Neural progenitor cell (in vitro differentiated cells): ENCODE measurements at regions not wholly inside any gene's neighbourhood (a gene's known extent, or its start where the extent isn't known, plus 50 kb on each side); places are given as distances from the start of the nearest gene placed in this dataset.

Experiments used
- DNase-seq: peaks from one replicate; pipeline ENCODE4 v3.0.0-alpha.2; 2016; ENCODE audit warnings: low spot score
- H2AFZ ChIP-seq: fragments of 200-600 bp; sonication (generic); replicated peaks from 2 replicates; pipeline ENCODE4 v1.6.1; 2016; ENCODE audit warnings: antibody characterized with exemption
- H3F3A ChIP-seq: fragments of 200-600 bp; sonication (generic); 2 replicates; pipeline ENCODE4 v1.6.1; 2016; ENCODE audit warnings: antibody characterized with exemption, low read depth
- H3K27ac ChIP-seq: fragments of 200-600 bp; sonication (generic); 2 replicates; pipeline ENCODE4 v1.5.1; 2016; ENCODE audit warnings: mild to moderate bottlenecking
- H3K27me3 ChIP-seq: fragments of 200-600 bp; sonication (generic); 2 replicates; pipeline ENCODE4 v1.6.1; 2016; ENCODE audit warnings: mild to moderate bottlenecking, moderate library complexity
- H3K36me3 ChIP-seq: fragments of 200-600 bp; sonication (generic); 2 replicates; pipeline ENCODE4 v1.5.1; 2016
- H3K4me1 ChIP-seq: fragments of 200-600 bp; sonication (generic); 2 replicates; pipeline ENCODE4 v1.6.1; 2016; ENCODE audit warnings: mixed run types
- H3K4me2 ChIP-seq: fragments of 200-600 bp; sonication (generic); 2 replicates; pipeline ENCODE4 v1.6.1; 2016
- H3K4me3 ChIP-seq: fragments of 200-600 bp; sonication (generic); 2 replicates; pipeline ENCODE4 v1.5.1; 2016
- H3K79me2 ChIP-seq: fragments of 200-600 bp; sonication (generic); 2 replicates; pipeline ENCODE4 v1.6.1; 2016; ENCODE audit warnings: low read depth
- H3K9ac ChIP-seq: fragments of 200-600 bp; sonication (generic); 2 replicates; pipeline ENCODE4 v1.6.1; 2016
- H3K9me3 ChIP-seq: fragments of 200-600 bp; sonication (generic); 2 replicates; pipeline ENCODE4 v1.5.1; 2016; ENCODE audit warnings: low read depth
- H4K20me1 ChIP-seq: fragments of 200-600 bp; sonication (generic); 2 replicates; pipeline ENCODE4 v1.6.1; 2016; ENCODE audit warnings: low read depth
- H3K27ac Mint-ChIP-seq: 3 replicates; pipeline ENCODE4 v1.8.0; 2021; ENCODE audit warnings: mixed read lengths
- H3K27me3 Mint-ChIP-seq: 2 replicates; pipeline ENCODE4 v1.8.0; 2022; ENCODE audit warnings: low read depth, mild to moderate bottlenecking, inconsistent platforms, moderate library complexity, mixed read lengths; ENCODE audit not compliant: insufficient read depth
- H3K36me3 Mint-ChIP-seq: 3 replicates; pipeline ENCODE4 v1.8.0; 2021; ENCODE audit warnings: mixed read lengths
- H3K4me1 Mint-ChIP-seq: 3 replicates; pipeline ENCODE4 v1.8.0; 2021; ENCODE audit warnings: mixed read lengths
- H3K4me3 Mint-ChIP-seq: 3 replicates; pipeline ENCODE4 v1.8.0; 2021; ENCODE audit warnings: mild to moderate bottlenecking, moderate library complexity, mixed read lengths
- H3K9me3 Mint-ChIP-seq: 3 replicates; pipeline ENCODE4 v1.8.0; 2020; ENCODE audit warnings: mixed read lengths
- CTCF ChIP-seq: fragments of 200-600 bp; sonication (generic); IDR thresholded peaks from 2 replicates; pipeline ENCODE4 v1.5.1; 2017; ENCODE audit warnings: antibody characterized with exemption, mild to moderate bottlenecking
- EZH2 ChIP-seq: fragments of 200-600 bp; sonication (generic); IDR thresholded peaks from 2 replicates; pipeline ENCODE4 v1.6.1; 2017; ENCODE audit warnings: antibody characterized with exemption, mild to moderate bottlenecking, moderate library complexity
- EZH2phosphoT487 ChIP-seq: fragments of 200-600 bp; sonication (generic); IDR thresholded peaks from 2 replicates; pipeline ENCODE4 v1.6.1; 2017; ENCODE audit warnings: antibody characterized with exemption

- H3K36me3 ChIP-seq: no peaks in the 10 kb centered on the region
- no peaks in the 10 kb centered on the region for H3K79me2 ChIP-seq
- no peak overlapping the region for H3K4me3 ChIP-seq
- H3F3A ChIP-seq: no peaks in the 10 kb centered on the region
- H3K9me3 ChIP-seq: no peaks in the 10 kb centered on the region
- no peak overlapping the region for H3K27ac Mint-ChIP-seq
- H3K4me2 ChIP-seq: no peak overlapping the region
- no peak overlapping the region for H3K4me3 Mint-ChIP-seq
- TF ChIP-seq CTCF: no peak
- no peak for TF ChIP-seq EZH2phosphoT487
- TF ChIP-seq EZH2: no peak
- no peaks in the 10 kb centered on the region for H3K4me1 ChIP-seq
- H3K9ac ChIP-seq: no peak overlapping the region
- no peak overlapping the region for H3K27ac ChIP-seq
- no peaks in the 10 kb centered on the region for H3K27me3 ChIP-seq
- H3K4me1 Mint-ChIP-seq: no peaks in the 10 kb centered on the region
- no peak for DNase-seq
- H3K9me3 Mint-ChIP-seq: peaks cover 7% of the 10 kb centered on the region
- peaks cover 2% of the 10 kb centered on the region for H3K27me3 Mint-ChIP-seq
- H2AFZ ChIP-seq: no peak overlapping the region
- no peaks in the 10 kb centered on the region for H3K36me3 Mint-ChIP-seq
- H4K20me1 ChIP-seq: no peaks in the 10 kb centered on the region
Observed at GRCh38 chr2:77608510-77608909, 86.3 kb upstream of the LRRTM4 start.

DNA sequence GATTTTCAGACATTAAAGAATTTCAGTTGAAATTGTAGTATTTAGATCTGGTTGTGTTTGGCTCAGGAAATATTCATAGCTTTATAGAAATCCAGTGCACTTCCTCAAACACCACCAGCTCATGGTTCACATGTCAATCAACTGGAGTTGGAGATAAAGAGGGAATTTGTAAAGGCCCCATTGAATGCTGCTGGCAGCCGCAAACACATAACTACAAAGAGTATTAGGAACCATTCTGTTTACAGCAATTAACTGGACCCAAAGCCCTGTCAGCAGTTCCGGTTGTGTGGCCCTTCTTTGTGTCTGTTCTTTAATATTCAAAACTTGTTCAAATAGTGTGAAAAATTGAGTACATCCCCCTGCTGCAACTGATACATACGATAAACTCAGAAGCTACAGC lies 107.4 kb upstream of the LRRTM4 start:
- Histone ChIP-seq H3F3A (peaks cover 12% of the 10 kb centered on the region), H3K4me1 (peaks cover 24% of the 10 kb centered on the region), H3K27me3 (no peaks in the 10 kb centered on the region), H3K4me2 (peak overlapping the region; percentile 68), H4K20me1 (no peaks in the 10 kb centered on the region), H3K79me2 (no peaks in the 10 kb centered on the region), H3K9me3 (no peaks in the 10 kb centered on the region), H3K9ac (no peak overlapping the region), H3K27ac (no peak overlapping the region), H3K36me3 (no peaks in the 10 kb centered on the region), H3K4me3 (peak overlapping the region; percentile 14), H2AFZ (peak overlapping the region; percentile 18)
- Mint-ChIP-seq H3K4me3 (peak overlapping the region; percentile 38), H3K27ac (peak overlapping the region; percentile 85), H3K36me3 (peaks cover 3% of the 10 kb centered on the region), H3K9me3 (peaks cover 18% of the 10 kb centered on the region), H3K27me3 (no peaks in the 10 kb centered on the region), H3K4me1 (peaks cover 17% of the 10 kb centered on the region)
- TF ChIP-seq EZH2: no peak
- no peak for TF ChIP-seq EZH2phosphoT487
- TF ChIP-seq CTCF: no peak
- peak; percentile 63 for DNase-seq

DNA sequence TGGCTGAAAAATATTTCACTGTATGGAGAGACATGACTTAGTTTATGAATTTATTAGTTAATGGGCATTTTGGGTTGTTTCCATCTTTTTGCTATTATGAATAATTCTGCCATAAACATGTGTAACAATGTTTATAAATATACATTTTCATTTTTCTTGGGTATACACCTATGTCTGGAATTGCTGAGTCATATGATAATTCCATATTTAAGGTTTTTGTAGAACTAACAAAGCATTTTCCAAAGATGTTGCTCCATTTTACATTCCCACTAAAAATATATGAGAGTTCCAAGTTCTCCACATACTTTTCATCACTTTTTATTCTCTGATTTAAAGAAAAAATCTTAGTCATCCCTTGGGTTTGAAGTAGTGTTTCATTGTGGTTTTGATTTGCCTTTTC lies 108.8 kb upstream of the LRRTM4 start:
- no peaks in the 10 kb centered on the region for H4K20me1 ChIP-seq
- TF ChIP-seq EZH2phosphoT487 (no peak), EZH2 (no peak), CTCF (no peak)
- H3K27me3 ChIP-seq: no peaks in the 10 kb centered on the region
- DNase-seq: no peak
- peaks cover 12% of the 10 kb centered on the region for H3F3A ChIP-seq
- no peaks in the 10 kb centered on the region for H3K79me2 ChIP-seq
- no peak overlapping the region for H2AFZ ChIP-seq
- H3K9ac ChIP-seq: no peak overlapping the region
- no peak overlapping the region for H3K4me2 ChIP-seq
- Mint-ChIP-seq H3K27me3 (no peaks in the 10 kb centered on the region), H3K9me3 (peaks cover 21% of the 10 kb centered on the region), H3K27ac (no peak overlapping the region), H3K4me3 (no peak overlapping the region), H3K4me1 (peaks cover 17% of the 10 kb centered on the region), H3K36me3 (peaks cover 3% of the 10 kb centered on the region)
- H3K36me3 ChIP-seq: no peaks in the 10 kb centered on the region
- no peak overlapping the region for H3K4me3 ChIP-seq
- H3K9me3 ChIP-seq: no peaks in the 10 kb centered on the region
- peaks cover 24% of the 10 kb centered on the region for H3K4me1 ChIP-seq
- H3K27ac ChIP-seq: no peak overlapping the region

DNA sequence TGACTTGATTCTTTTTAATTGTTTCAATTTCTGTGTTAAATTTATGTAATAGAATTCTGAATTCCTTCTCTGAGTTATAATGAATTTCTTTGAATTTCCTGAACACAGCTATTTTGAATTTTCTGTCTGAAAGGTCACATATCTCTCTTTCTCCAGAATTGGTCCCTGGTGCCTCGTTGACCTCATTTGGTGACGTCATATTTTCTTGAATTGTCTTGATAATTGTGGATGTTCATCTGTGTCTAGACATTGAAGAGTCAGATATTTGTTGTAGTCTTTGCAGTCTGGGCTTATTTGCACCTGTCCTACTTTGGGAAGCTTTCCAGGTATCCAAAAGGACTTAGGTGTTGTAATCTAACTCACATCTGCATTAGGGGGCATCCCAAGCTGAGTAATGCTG lies 111.4 kb upstream of the LRRTM4 start:
- H2AFZ ChIP-seq: no peak overlapping the region
- peaks cover 22% of the 10 kb centered on the region for H3K4me1 ChIP-seq
- no peak for DNase-seq
- Mint-ChIP-seq H3K27me3 (no peaks in the 10 kb centered on the region), H3K36me3 (peaks cover 3% of the 10 kb centered on the region), H3K4me3 (no peak overlapping the region), H3K27ac (no peak overlapping the region), H3K4me1 (peaks cover 15% of the 10 kb centered on the region), H3K9me3 (peaks cover 21% of the 10 kb centered on the region)
- H3K36me3 ChIP-seq: no peaks in the 10 kb centered on the region
- peaks cover 12% of the 10 kb centered on the region for H3F3A ChIP-seq
- no peaks in the 10 kb centered on the region for H3K9me3 ChIP-seq
- no peak overlapping the region for H3K4me3 ChIP-seq
- no peaks in the 10 kb centered on the region for H3K27me3 ChIP-seq
- H3K79me2 ChIP-seq: no peaks in the 10 kb centered on the region
- H3K4me2 ChIP-seq: no peak overlapping the region
- no peak overlapping the region for H3K9ac ChIP-seq
- no peak for TF ChIP-seq CTCF
- TF ChIP-seq EZH2phosphoT487: no peak
- no peak for TF ChIP-seq EZH2
- H3K27ac ChIP-seq: no peak overlapping the region
- no peaks in the 10 kb centered on the region for H4K20me1 ChIP-seq
